SJCRH30 (cell line): ENCODE measurements at regions not wholly inside any gene's neighbourhood (a gene's known extent, or its start where the extent isn't known, plus 50 kb on each side); places are given as distances from the start of the nearest gene placed in this dataset.

Experiments
- DNase-seq, 2 experiments: peaks; one replicate each; pipeline ENCODE4 v3.0.0-alpha.2; 2015 to 2020
- H3K27ac ChIP-seq: fragments of 250-450 bp; sonication (Bioruptor Pico); 2 replicates; pipeline ENCODE4 v1.5.1; 2020; ENCODE audit warnings: mild to moderate bottlenecking, moderate library complexity
- H3K27me3 ChIP-seq: fragments of 250-450 bp; sonication (Bioruptor Pico); 2 replicates; pipeline ENCODE4 v1.5.1; 2020; ENCODE audit warnings: mild to moderate bottlenecking, moderate library complexity
- H3K36me3 ChIP-seq: fragments of 250-450 bp; sonication (Bioruptor Pico); 2 replicates; pipeline ENCODE4 v1.5.1; 2020; ENCODE audit warnings: mild to moderate bottlenecking, moderate library complexity
- H3K4me1 ChIP-seq: fragments of 250-450 bp; sonication (Bioruptor Pico); 2 replicates; pipeline ENCODE4 v1.5.1; 2020; ENCODE audit warnings: mild to moderate bottlenecking, moderate library complexity
- H3K4me3 ChIP-seq: fragments of 250-450 bp; sonication (Bioruptor Pico); 2 replicates; pipeline ENCODE4 v1.5.1; 2020; ENCODE audit warnings: mild to moderate bottlenecking, moderate library complexity
- H3K9me3 ChIP-seq: fragments of 250-450 bp; sonication (Bioruptor Pico); replicated peaks from 2 replicates; pipeline ENCODE4 v1.5.1; 2020; ENCODE audit warnings: mild to moderate bottlenecking, moderate library complexity

GRCh38 chr16:9568261-9568660, 476.8 kb downstream of the HAPSTR1 start:
- Histone ChIP-seq H3K27me3 (no peaks in the 10 kb centered on the region), H3K27ac (no peak overlapping the region), H3K4me1 (no peaks in the 10 kb centered on the region), H3K36me3 (no peaks in the 10 kb centered on the region), H3K4me3 (no peak overlapping the region), H3K9me3 (no peaks in the 10 kb centered on the region)
- no peak for DNase-seq

GRCh38 chr16:9570521-9570920, 479.1 kb downstream of the HAPSTR1 start:
- no peaks in the 10 kb centered on the region for H3K9me3 ChIP-seq
- no peak overlapping the region for H3K4me3 ChIP-seq
- no peak overlapping the region for H3K27ac ChIP-seq
- no peak for DNase-seq
- no peaks in the 10 kb centered on the region for H3K4me1 ChIP-seq
- H3K36me3 ChIP-seq, result no peaks in the 10 kb centered on the region
- no peaks in the 10 kb centered on the region for H3K27me3 ChIP-seq

GRCh38 chr16:9578459-9578858, 487.0 kb downstream of the HAPSTR1 start:
- H3K4me1 ChIP-seq, result no peaks in the 10 kb centered on the region
- no peak overlapping the region for H3K4me3 ChIP-seq
- no peaks in the 10 kb centered on the region for H3K9me3 ChIP-seq
- no peaks in the 10 kb centered on the region for H3K27me3 ChIP-seq
- no peak for DNase-seq
- H3K36me3 ChIP-seq, result no peaks in the 10 kb centered on the region
- no peak overlapping the region for H3K27ac ChIP-seq

GRCh38 chr16:9580025-9580424, 488.6 kb downstream of the HAPSTR1 start:
- Histone ChIP-seq H3K9me3 (no peaks in the 10 kb centered on the region), H3K27me3 (no peaks in the 10 kb centered on the region), H3K4me1 (no peaks in the 10 kb centered on the region), H3K27ac (no peak overlapping the region), H3K4me3 (no peak overlapping the region), H3K36me3 (no peaks in the 10 kb centered on the region)
- no peak for DNase-seq

GRCh38 chr16:9593440-9593839, 502.0 kb downstream of the HAPSTR1 start:
- no peaks in the 10 kb centered on the region for H3K36me3 ChIP-seq
- no peaks in the 10 kb centered on the region for H3K9me3 ChIP-seq
- H3K4me3 ChIP-seq, result no peak overlapping the region
- no peak overlapping the region for H3K27ac ChIP-seq
- H3K4me1 ChIP-seq, result no peaks in the 10 kb centered on the region
- DNase-seq, result no peak
- no peaks in the 10 kb centered on the region for H3K27me3 ChIP-seq

GRCh38 chr16:9594047-9594446, 502.6 kb downstream of the HAPSTR1 start:
- H3K4me3 ChIP-seq, result no peak overlapping the region
- no peaks in the 10 kb centered on the region for H3K27me3 ChIP-seq
- H3K36me3 ChIP-seq, result no peaks in the 10 kb centered on the region
- DNase-seq, result no peak
- H3K4me1 ChIP-seq, result no peaks in the 10 kb centered on the region
- H3K9me3 ChIP-seq, result no peaks in the 10 kb centered on the region
- H3K27ac ChIP-seq, result no peak overlapping the region

- H3K27ac ChIP-seq, result no peak overlapping the region
- no peak overlapping the region for H3K4me3 ChIP-seq
- H3K9me3 ChIP-seq, result no peaks in the 10 kb centered on the region
- no peaks in the 10 kb centered on the region for H3K36me3 ChIP-seq
- no peak for DNase-seq
- H3K27me3 ChIP-seq, result no peaks in the 10 kb centered on the region
- H3K4me1 ChIP-seq, result no peaks in the 10 kb centered on the region
Observed at GRCh38 chr16:9594946-9595345, 503.5 kb downstream of the HAPSTR1 start.

- Histone ChIP-seq H3K27me3 (no peaks in the 10 kb centered on the region), H3K9me3 (no peaks in the 10 kb centered on the region), H3K36me3 (no peaks in the 10 kb centered on the region), H3K4me3 (no peak overlapping the region), H3K4me1 (no peaks in the 10 kb centered on the region), H3K27ac (no peak overlapping the region)
- DNase-seq, result no peak
Observed at GRCh38 chr16:9595393-9595792, 503.9 kb downstream of the HAPSTR1 start.

GRCh38 chr16:9596788-9597187, 505.3 kb downstream of the HAPSTR1 start:
- H3K4me3 ChIP-seq, result no peak overlapping the region
- no peak for DNase-seq
- H3K9me3 ChIP-seq, result no peaks in the 10 kb centered on the region

GRCh38 chr16:9597967-9598730, 506.7 kb downstream of the HAPSTR1 start:
- DNase-seq, result no peak
- no peak overlapping the region for H3K4me3 ChIP-seq
- H3K36me3 ChIP-seq, result no peaks in the 10 kb centered on the region
- no peak overlapping the region for H3K27ac ChIP-seq
- no peaks in the 10 kb centered on the region for H3K27me3 ChIP-seq
- H3K4me1 ChIP-seq, result no peaks in the 10 kb centered on the region
- H3K9me3 ChIP-seq, result no peaks in the 10 kb centered on the region

More at GRCh38 chr16:9596788-9597187, 505.3 kb downstream of the HAPSTR1 start:
- H3K4me1 ChIP-seq, result no peaks in the 10 kb centered on the region
- H3K27me3 ChIP-seq, result no peaks in the 10 kb centered on the region
- no peak overlapping the region for H3K27ac ChIP-seq
- no peaks in the 10 kb centered on the region for H3K36me3 ChIP-seq

GRCh38 chr16:9598731-9599083, 507.3 kb downstream of the HAPSTR1 start:
- no peaks in the 10 kb centered on the region for H3K4me1 ChIP-seq
- no peaks in the 10 kb centered on the region for H3K36me3 ChIP-seq
- no peaks in the 10 kb centered on the region for H3K9me3 ChIP-seq
- H3K27me3 ChIP-seq, result no peaks in the 10 kb centered on the region
- H3K4me3 ChIP-seq, result no peak overlapping the region
- no peak overlapping the region for H3K27ac ChIP-seq
- no peak for DNase-seq

GRCh38 chr16:9599415-9600120, 508.1 kb downstream of the HAPSTR1 start:
- H3K4me1 ChIP-seq, result no peaks in the 10 kb centered on the region
- H3K27me3 ChIP-seq, result no peaks in the 10 kb centered on the region
- no peaks in the 10 kb centered on the region for H3K9me3 ChIP-seq
- H3K27ac ChIP-seq, result no peak overlapping the region
- no peak for DNase-seq
- no peak overlapping the region for H3K4me3 ChIP-seq
- no peaks in the 10 kb centered on the region for H3K36me3 ChIP-seq

GRCh38 chr16:9602189-9602588, 510.7 kb downstream of the HAPSTR1 start:
- Histone ChIP-seq H3K4me3 (no peak overlapping the region), H3K4me1 (no peaks in the 10 kb centered on the region), H3K36me3 (no peaks in the 10 kb centered on the region), H3K9me3 (no peaks in the 10 kb centered on the region), H3K27ac (no peak overlapping the region), H3K27me3 (no peaks in the 10 kb centered on the region)
- DNase-seq, result no peak

GRCh38 chr16:9603316-9603715, 511.9 kb downstream of the HAPSTR1 start:
- no peaks in the 10 kb centered on the region for H3K4me1 ChIP-seq
- no peak overlapping the region for H3K27ac ChIP-seq
- H3K4me3 ChIP-seq, result no peak overlapping the region
- H3K27me3 ChIP-seq, result no peaks in the 10 kb centered on the region
- no peaks in the 10 kb centered on the region for H3K9me3 ChIP-seq
- no peak for DNase-seq
- H3K36me3 ChIP-seq, result no peaks in the 10 kb centered on the region

GRCh38 chr16:9607515-9608230, 516.2 kb downstream of the HAPSTR1 start:
- Histone ChIP-seq H3K36me3 (no peaks in the 10 kb centered on the region), H3K27me3 (no peaks in the 10 kb centered on the region), H3K9me3 (no peaks in the 10 kb centered on the region), H3K4me1 (no peaks in the 10 kb centered on the region), H3K4me3 (no peak overlapping the region), H3K27ac (no peak overlapping the region)
- no peak for DNase-seq
